ENCODE measurements at regions not wholly inside any gene's neighbourhood (a gene's known extent, or its start where the extent isn't known, plus 50 kb on each side); places are given as distances from the start of the nearest gene placed in this dataset.

GRCh38 chr2:136168720-136169119 is 50.8 kb upstream of the CXCR4 start:
- no peak for DNase-seq

DNA sequence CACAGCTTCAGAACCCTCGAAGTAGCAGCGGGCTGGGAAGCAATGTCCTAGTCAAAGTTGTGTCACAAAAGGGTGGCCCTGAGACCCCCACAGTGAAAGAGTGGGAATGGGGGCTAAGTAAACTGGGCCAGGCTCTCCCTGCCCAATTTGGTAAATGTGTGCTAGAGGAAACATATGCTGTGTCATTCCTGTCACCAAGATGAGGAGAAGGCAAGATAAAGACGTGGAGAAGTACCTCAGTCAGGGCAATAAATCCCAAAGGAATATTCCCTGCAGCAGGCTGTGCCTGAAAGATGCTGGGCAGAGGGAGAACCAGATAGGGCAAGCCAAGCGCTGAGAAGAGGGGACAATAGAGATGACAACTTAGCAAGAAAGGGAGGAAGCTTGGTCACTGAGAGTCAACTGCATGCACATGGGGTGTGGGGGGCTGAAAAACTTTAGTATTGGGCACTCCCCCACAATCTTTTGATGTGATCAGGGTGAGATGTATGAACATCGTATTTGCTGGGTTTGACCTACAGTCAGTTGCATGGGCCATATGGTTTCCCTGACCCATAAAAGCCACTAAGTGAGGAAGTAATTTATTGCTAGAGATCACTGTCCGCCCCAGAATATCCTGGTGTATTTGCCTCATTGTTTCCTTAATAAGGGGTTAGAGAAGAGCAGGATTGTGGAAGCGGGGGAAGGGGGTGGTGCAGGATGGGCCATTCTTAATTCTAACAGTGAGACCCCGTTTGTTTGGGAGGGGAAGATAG is 49.9 kb upstream of the CXCR4 start:
- no peak for DNase-seq

All from left hindlimb (tissue), 1 donor.